ENCODE measurements at regions not wholly inside any gene's neighbourhood (a gene's known extent, or its start where the extent isn't known, plus 50 kb on each side); places are given as distances from the start of the nearest gene placed in this dataset.

- H2AFZ ChIP-seq (ENCODE audit: low read depth, low read length): no peak overlapping the region
- H3K4me1 ChIP-seq (ENCODE audit: low read length): no peaks in the 10 kb centered on the region
- H4K20me1 ChIP-seq (ENCODE audit: insufficient read depth, low read length): no peaks in the 10 kb centered on the region
- H3K27me3 ChIP-seq (ENCODE audit: low read depth, low read length): no peaks in the 10 kb centered on the region
- no peaks in the 10 kb centered on the region for H3K79me2 ChIP-seq (ENCODE audit: low read length)
- H3K36me3 ChIP-seq (replicated peaks; ENCODE audit: low read depth, low read length): no peaks in the 10 kb centered on the region
- no peaks in the 10 kb centered on the region for H3K9me3 ChIP-seq (ENCODE audit: insufficient read depth, low read length)
- TF ChIP-seq CTCF (IDR thresholded peaks at IDR 0.05; ENCODE audit: low read depth, low read length): no peak
- TF ChIP-seq EZH2phosphoT487 (IDR thresholded peaks at IDR 0.05; ENCODE audit: low read depth): no peak
- no peak overlapping the region for H3K4me3 ChIP-seq (ENCODE audit: low read length)
- no peak overlapping the region for H3K27ac ChIP-seq (ENCODE audit: low read length)
- no peak overlapping the region for H3K4me2 ChIP-seq (ENCODE audit: low read length)
- no peak overlapping the region for H3K9ac ChIP-seq (ENCODE audit: low read length)
Observed at GRCh38 chr6:15714658-15715057, 51.8 kb upstream of the DTNBP1 start.

GRCh38 chr6:15713325-15713724 is 50.5 kb upstream of the DTNBP1 start:
- Histone ChIP-seq H3K27me3 (ENCODE audit: low read depth, low read length) (no peaks in the 10 kb centered on the region), H3K9me3 (ENCODE audit: insufficient read depth, low read length) (no peaks in the 10 kb centered on the region), H4K20me1 (ENCODE audit: insufficient read depth, low read length) (no peaks in the 10 kb centered on the region), H3K4me2 (ENCODE audit: low read length) (no peak overlapping the region), H3K36me3 (replicated peaks; ENCODE audit: low read depth, low read length) (no peaks in the 10 kb centered on the region), H3K27ac (ENCODE audit: low read length) (no peak overlapping the region), H2AFZ (ENCODE audit: low read depth, low read length) (no peak overlapping the region), H3K4me1 (ENCODE audit: low read length) (no peaks in the 10 kb centered on the region), H3K4me3 (ENCODE audit: low read length) (no peak overlapping the region), H3K79me2 (ENCODE audit: low read length) (no peaks in the 10 kb centered on the region), H3K9ac (ENCODE audit: low read length) (no peak overlapping the region)
- TF ChIP-seq CTCF (IDR thresholded peaks at IDR 0.05; ENCODE audit: low read depth, low read length) (no peak), EZH2phosphoT487 (IDR thresholded peaks at IDR 0.05; ENCODE audit: low read depth) (no peak)

GRCh38 chr6:15712797-15713196 is 50.0 kb upstream of the DTNBP1 start:
- Histone ChIP-seq H3K27me3 (ENCODE audit: low read depth, low read length) (no peaks in the 10 kb centered on the region), H3K4me1 (ENCODE audit: low read length) (no peaks in the 10 kb centered on the region)
- TF ChIP-seq CTCF (IDR thresholded peaks at IDR 0.05; ENCODE audit: low read depth, low read length) (no peak), EZH2phosphoT487 (IDR thresholded peaks at IDR 0.05; ENCODE audit: low read depth) (no peak)

More at GRCh38 chr6:15712797-15713196, 50.0 kb upstream of the DTNBP1 start:
- Histone ChIP-seq H3K36me3 (replicated peaks; ENCODE audit: low read depth, low read length) (no peaks in the 10 kb centered on the region), H2AFZ (ENCODE audit: low read depth, low read length) (no peak overlapping the region), H3K9ac (ENCODE audit: low read length) (no peak overlapping the region), H3K4me3 (ENCODE audit: low read length) (no peak overlapping the region), H3K4me2 (ENCODE audit: low read length) (no peak overlapping the region), H4K20me1 (ENCODE audit: insufficient read depth, low read length) (no peaks in the 10 kb centered on the region), H3K27ac (ENCODE audit: low read length) (no peak overlapping the region), H3K79me2 (ENCODE audit: low read length) (no peaks in the 10 kb centered on the region), H3K9me3 (ENCODE audit: insufficient read depth, low read length) (no peaks in the 10 kb centered on the region)
